H1 (cell line): ENCODE measurements at regions not wholly inside any gene's neighbourhood (a gene's known extent, or its start where the extent isn't known, plus 50 kb on each side); places are given as distances from the start of the nearest gene placed in this dataset.

ENCODE experiments used
- CTCF ChIA-PET: fragments of 300-600 bp; sonication (Branson Sonifier 250); formaldehyde crosslinking; loops from one replicate; lab custom pipeline; 2021; ENCODE audit not compliant: partially characterized antibody; lab: Charles Lee
- POLR2A ChIA-PET: fragments of 300-600 bp; sonication (Branson Sonifier 250); formaldehyde crosslinking; loops from one replicate; lab custom pipeline; 2021; ENCODE audit warnings: inconsistent platforms; ENCODE audit not compliant: partially characterized antibody; lab: Charles Lee
- DNase-seq, 2 experiments: peaks; one replicate each; pipeline versions ENCODE4 v3.0.0 to v3.0.0-alpha.2; 2010 to 2022; ENCODE audit warnings: low spot score in 2 of 2, low read depth in 1 of 2, mixed read lengths in 1 of 2
- FAIRE-seq: peaks from 2 replicates; lab custom pipeline; 2011; peaks lifted over from hg19 to GRCh38; lab: Jason Lieb, UNC
- H2AFZ ChIP-seq: 2 replicates; pipeline ENCODE4 v1.8.1; 2012; ENCODE audit warnings: low read length, inconsistent platforms
- H2AK5ac ChIP-seq: 2 replicates; pipeline ENCODE4 v1.6.1; 2013; ENCODE audit warnings: low read depth, low read length
- H2BK120ac ChIP-seq: replicated peaks from 2 replicates; pipeline ENCODE3; 2013; ENCODE audit warnings: low read depth, low read length, inconsistent platforms
- H2BK12ac ChIP-seq: 2 replicates; pipeline ENCODE4 v1.6.1; 2013; ENCODE audit warnings: low read depth, low read length
- H2BK15ac ChIP-seq: 2 replicates; pipeline ENCODE4 v1.6.1; 2013; ENCODE audit warnings: low read length
- H2BK20ac ChIP-seq: 2 replicates; pipeline ENCODE4 v1.6.1; 2013; ENCODE audit warnings: low read length
- H2BK5ac ChIP-seq: 2 replicates; pipeline ENCODE4 v1.6.1; 2013; ENCODE audit warnings: low read depth, low read length
- H3K14ac ChIP-seq: 2 replicates; pipeline ENCODE4 v1.6.1; 2013; ENCODE audit warnings: inconsistent platforms; ENCODE audit not compliant: insufficient read length
- H3K18ac ChIP-seq: 2 replicates; pipeline ENCODE4 v1.6.1; 2013; ENCODE audit warnings: low read length; ENCODE audit errors: extremely low read depth
- H3K23ac ChIP-seq: 2 replicates; pipeline ENCODE4 v1.6.1; 2013; ENCODE audit warnings: inconsistent platforms; ENCODE audit not compliant: insufficient read length
- H3K23me2 ChIP-seq: 2 replicates; pipeline ENCODE4 v1.6.1; 2013; ENCODE audit warnings: low read depth, low read length
- H3K27ac ChIP-seq: 2 replicates; pipeline ENCODE4 v1.6.1; 2011; ENCODE audit warnings: low read depth, low read length, inconsistent platforms
- H3K27me3 ChIP-seq, 4 experiments: replicated peaks in 1 of 4; 1 replicate in 1 of 4; 2 replicates in 3 of 4; pipeline versions ENCODE4 v1.6.1 to v1.8.1; 2011 to 2013; ENCODE audit warnings: low read length in 3 of 4, mild to moderate bottlenecking in 3 of 4, inconsistent platforms in 2 of 4, mixed read lengths in 2 of 4, moderate library complexity in 1 of 4; ENCODE audit not compliant: control insufficient read depth in 3 of 4, insufficient read depth in 3 of 4; ENCODE audit errors: extremely low read depth in 1 of 4
- H3K36me3 ChIP-seq, 4 experiments: 2 replicates each; pipeline versions ENCODE4 v1.6.1 to v1.8.1; 2011 to 2013; ENCODE audit warnings: mild to moderate bottlenecking in 4 of 4, low read length in 3 of 4, moderate library complexity in 2 of 4, control low read depth in 1 of 4, inconsistent platforms in 1 of 4; ENCODE audit not compliant: insufficient read depth in 4 of 4, control insufficient read depth in 2 of 4
- H3K4ac ChIP-seq: replicated peaks from 2 replicates; pipeline ENCODE3; 2013; ENCODE audit warnings: low read length, low read depth, mixed read lengths, inconsistent platforms; ENCODE audit not compliant: insufficient read length
- H3K4me1 ChIP-seq, 4 experiments: replicated peaks in 1 of 4; 1 replicate in 1 of 4; 2 replicates in 3 of 4; pipeline versions ENCODE4 v1.6.1 to v1.8.1; 2011 to 2013; ENCODE audit warnings: low read length in 3 of 4, inconsistent platforms in 2 of 4, mixed read lengths in 1 of 4; ENCODE audit not compliant: insufficient read depth in 4 of 4, control insufficient read depth in 3 of 4
- H3K4me2 ChIP-seq, 2 experiments: 2 replicates each; pipeline versions ENCODE4 v1.6.1 to v1.8.1; 2011 to 2013; ENCODE audit warnings: low read depth in 2 of 2, low read length in 2 of 2, control low read depth in 1 of 2, inconsistent platforms in 1 of 2, mild to moderate bottlenecking in 1 of 2; ENCODE audit not compliant: insufficient read depth in 1 of 2
- H3K4me3 ChIP-seq, 4 experiments: fragments of 200-600, 300-600 bp in 1 of 4; sonication (generic), shearing (Covaris generic), sonication (Bioruptor Twin) in 1 of 4; 2 replicates each; pipeline versions ENCODE4 v1.5.1 to v1.8.1; 2011 to 2016; ENCODE audit warnings: low read length in 4 of 4, low read depth in 3 of 4, control low read depth in 2 of 4, inconsistent platforms in 2 of 4, mild to moderate bottlenecking in 2 of 4, mixed read lengths in 1 of 4, moderate library complexity in 1 of 4; ENCODE audit not compliant: insufficient read depth in 2 of 4; ENCODE audit errors: extremely low read depth in 1 of 4
- H3K56ac ChIP-seq: replicated peaks from 2 replicates; pipeline ENCODE3; 2013; ENCODE audit warnings: low read depth, mild to moderate bottlenecking, mixed read lengths, low read length, inconsistent platforms; ENCODE audit not compliant: insufficient read length
- H3K79me1 ChIP-seq: 2 replicates; pipeline ENCODE4 v1.6.1; 2013; ENCODE audit warnings: low read depth, low read length, control low read depth
- H3K79me2 ChIP-seq, 2 experiments: 2 replicates each; pipeline versions ENCODE4 v1.6.1 to v1.8.1; 2012 to 2013; ENCODE audit warnings: low read length in 2 of 2, mild to moderate bottlenecking in 2 of 2, inconsistent platforms in 1 of 2; ENCODE audit not compliant: insufficient read depth in 2 of 2, control insufficient read depth in 1 of 2
- H3K9ac ChIP-seq, 4 experiments: replicated peaks in 1 of 4; 1 replicate in 1 of 4; 2 replicates in 3 of 4; pipeline versions ENCODE4 v1.6.1 to v1.8.1; 2011 to 2013; ENCODE audit warnings: low read depth in 3 of 4, low read length in 3 of 4, control low read depth in 2 of 4, mild to moderate bottlenecking in 2 of 4, moderate library complexity in 2 of 4, inconsistent platforms in 1 of 4; ENCODE audit errors: extremely low read depth in 1 of 4
- H3K9me3 ChIP-seq, 2 experiments: 2 replicates each; pipeline versions ENCODE4 v1.6.1 to v1.8.1; 2012 to 2013; ENCODE audit warnings: mild to moderate bottlenecking in 2 of 2, moderate library complexity in 2 of 2, control low read depth in 1 of 2, inconsistent platforms in 1 of 2, low read depth in 1 of 2, low read length in 1 of 2, mixed read lengths in 1 of 2; ENCODE audit not compliant: insufficient read depth in 2 of 2
- H4K20me1 ChIP-seq, 2 experiments: replicated peaks in 1 of 2; 2 replicates each; pipeline versions ENCODE3 to v1.8.1; 2011 to 2013; ENCODE audit warnings: inconsistent platforms in 2 of 2, low read length in 2 of 2, mild to moderate bottlenecking in 1 of 2; ENCODE audit not compliant: insufficient read depth in 2 of 2, control insufficient read depth in 1 of 2
- H4K5ac ChIP-seq: 2 replicates; pipeline ENCODE4 v1.6.1; 2013; ENCODE audit warnings: low read length, low read depth, mixed read lengths, inconsistent platforms; ENCODE audit not compliant: insufficient read length
- H4K8ac ChIP-seq: 2 replicates; pipeline ENCODE4 v1.8.0; 2013; ENCODE audit warnings: mild to moderate bottlenecking, moderate library complexity, low read length, inconsistent platforms; ENCODE audit not compliant: insufficient read depth; ENCODE audit errors: extremely low read depth
- H4K91ac ChIP-seq: replicated peaks from 2 replicates; pipeline ENCODE3; 2013; ENCODE audit warnings: low read length, mixed read lengths, inconsistent platforms; ENCODE audit not compliant: insufficient read length
- ATF2 ChIP-seq: IDR thresholded peaks from 2 replicates; pipeline ENCODE4 v1.6.1; 2012; ENCODE audit warnings: low read length, inconsistent platforms
- ATF3 ChIP-seq: IDR thresholded peaks from 2 replicates; pipeline ENCODE4 v1.6.1; 2011; ENCODE audit warnings: low read depth, mild to moderate bottlenecking, low read length; ENCODE audit not compliant: insufficient read depth
- CHD1 ChIP-seq: IDR thresholded peaks from 2 replicates; pipeline ENCODE4 v1.6.1; 2012; ENCODE audit warnings: low read depth, low read length, improper control_type of control experiment
- EZH2 ChIP-seq: fragments of 200-600 bp; sonication (generic); IDR thresholded peaks from 2 replicates; pipeline ENCODE4 v1.7.1; 2012; ENCODE audit warnings: low read depth, mild to moderate bottlenecking, moderate library complexity, low read length, inconsistent platforms; ENCODE audit not compliant: severe bottlenecking
- GABPA ChIP-seq: IDR thresholded peaks from 2 replicates; pipeline ENCODE4 v1.6.1; 2011; ENCODE audit warnings: mild to moderate bottlenecking, low read length, moderate library complexity, borderline replicate concordance; ENCODE audit not compliant: insufficient read depth
- KDM4A ChIP-seq: IDR thresholded peaks from one replicate; pipeline ENCODE4 v1.7.1; 2012; ENCODE audit warnings: low read depth, mild to moderate bottlenecking, moderate library complexity, low read length, inconsistent platforms; ENCODE audit not compliant: severe bottlenecking
- PHF8 ChIP-seq: fragments of 200-600 bp; sonication (generic); conservative IDR thresholded peaks from 2 replicates; pipeline ENCODE4 v1.7.1; 2012; ENCODE audit warnings: low read depth, mild to moderate bottlenecking, inconsistent platforms, low read length, moderate library complexity
- RFX5 ChIP-seq: IDR thresholded peaks from 2 replicates; pipeline ENCODE4 v1.6.1; 2011; ENCODE audit warnings: low read depth, low read length, improper control_type of control experiment, borderline replicate concordance
- SIX5 ChIP-seq: IDR thresholded peaks from 2 replicates; pipeline ENCODE4 v1.6.1; 2011; ENCODE audit warnings: mild to moderate bottlenecking, low read depth, low read length
- TAF1 ChIP-seq: IDR thresholded peaks from 2 replicates; pipeline ENCODE4 v1.6.1; 2011; ENCODE audit warnings: mild to moderate bottlenecking, low read depth, low read length
- TAF7 ChIP-seq: optimal IDR thresholded peaks from 2 replicates; pipeline ENCODE3; 2011; ENCODE audit warnings: low read depth, mild to moderate bottlenecking, inconsistent platforms, low read length, moderate library complexity, borderline replicate concordance
- YY1 ChIP-seq: IDR thresholded peaks from 2 replicates; pipeline ENCODE4 v1.6.1; 2011; ENCODE audit warnings: low read depth, mild to moderate bottlenecking, low read length
- ZNF274 ChIP-seq: IDR thresholded peaks from 2 replicates; pipeline ENCODE4 v1.7.0; 2012; ENCODE audit warnings: low read length, borderline replicate concordance; ENCODE audit errors: extremely low read depth
- WGBS, 2 experiments: shearing (Covaris generic) in 1 of 2; methylation state at CpG; one replicate each; pipeline versions ENCODE4 v1.1.6 to v1.1.7; 2013 to 2015; ENCODE audit warnings: low lambda C conversion rate in 2 of 2, mixed read lengths in 2 of 2, inconsistent platforms in 1 of 2, low coverage in 1 of 2, missing lambda C conversion rate in 1 of 2; ENCODE audit not compliant: insufficient replicate concordance in 2 of 2, insufficient coverage in 1 of 2, insufficient read length in 1 of 2; ENCODE audit errors: extremely low coverage in 1 of 2, missing lambda C conversion rate in 1 of 2; 5-methylcytosine and 5-hydroxymethylcytosine counted together

- H3K23me2 ChIP-seq, result no peaks in the 10 kb centered on the region
- no peak overlapping the region for H3K23ac ChIP-seq
- no peak overlapping the region for H4K5ac ChIP-seq
- H3K14ac ChIP-seq, result no peak overlapping the region
- no peak overlapping the region for H2BK5ac ChIP-seq
- no peak overlapping the region for H2AK5ac ChIP-seq
- H4K20me1 ChIP-seq, result no peaks in the 10 kb centered on the region
- H2AFZ ChIP-seq, result no peak overlapping the region
- no peak overlapping the region for H4K91ac ChIP-seq
- 76% methylated on average over 1 of the region's 1 CpG; no CpG with 5 or more reads in 1 of the 2 experiments for WGBS, 2 experiments
- no peaks in the 10 kb centered on the region for H3K36me3 ChIP-seq
- no peaks in the 10 kb centered on the region for H3K27me3 ChIP-seq
- H3K18ac ChIP-seq, result no peak overlapping the region
- H3K9ac ChIP-seq, result no peak overlapping the region
- H3K56ac ChIP-seq, result no peak overlapping the region
- H3K79me1 ChIP-seq, result no peaks in the 10 kb centered on the region
- POLR2A ChIA-PET, result no interaction called here
- no peak overlapping the region for H2BK12ac ChIP-seq
- no peak overlapping the region for H2BK15ac ChIP-seq
- H2BK120ac ChIP-seq, result no peak overlapping the region
- no peak overlapping the region for H3K4me2 ChIP-seq
- DNase-seq, result no peak
- H4K8ac ChIP-seq, result no peak overlapping the region
- FAIRE-seq, result no peak
- CTCF ChIA-PET, result no interaction called here
- H3K4me1 ChIP-seq, result no peaks in the 10 kb centered on the region
- no peaks in the 10 kb centered on the region for H3K9me3 ChIP-seq
- H3K4me3 ChIP-seq, result no peak overlapping the region
- no peak overlapping the region for H3K27ac ChIP-seq
- no peak overlapping the region for H3K4ac ChIP-seq
- no peak overlapping the region for H2BK20ac ChIP-seq
- no peaks in the 10 kb centered on the region for H3K79me2 ChIP-seq
- TF ChIP-seq ZNF274 (no peak), GABPA (no peak), ATF2 (no peak), PHF8 (no peak), SIX5 (no peak), ATF3 (no peak), KDM4A (no peak), EZH2 (no peak), TAF1 (no peak), RFX5 (no peak), TAF7 (no peak), CHD1 (no peak), YY1 (no peak)
Measured at GRCh38 chr12:58064666-58065065, 123.3 kb downstream of the ATP23 start.
